ENCODE measurements at regions not wholly inside any gene's neighbourhood (a gene's known extent, or its start where the extent isn't known, plus 50 kb on each side); places are given as distances from the start of the nearest gene placed in this dataset.

DNA sequence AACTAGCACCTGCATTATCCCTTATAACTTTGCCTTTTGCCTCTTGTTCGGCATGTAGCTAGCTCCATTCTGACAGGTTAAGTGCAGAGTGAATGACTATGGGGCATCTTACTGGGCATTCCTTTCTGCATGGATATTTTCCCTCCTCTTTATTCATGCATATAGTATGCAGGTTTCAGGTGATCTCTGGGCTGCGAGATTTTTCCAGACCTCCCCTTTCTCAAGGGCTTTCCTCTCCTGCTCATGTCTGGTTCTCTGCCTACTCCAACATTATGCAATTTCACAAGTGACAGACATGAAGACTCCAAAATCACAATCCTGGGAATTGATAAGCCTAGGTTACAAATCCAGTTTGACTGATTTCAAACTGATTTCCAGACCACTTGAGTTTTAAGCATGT lies 503.8 kb downstream of the NXPH1 start:
- no peak for DNase-seq
- Histone ChIP-seq H3K23ac (ENCODE audit: low read length) (no peak overlapping the region), H3K27ac (ENCODE audit: low read depth, low read length) (no peak overlapping the region)

GRCh38 chr7:8938044-8938805 lies 504.8 kb downstream of the NXPH1 start:
- no peak overlapping the region for H2BK5ac ChIP-seq (ENCODE audit: low read length)

More for the DNA sequence above, 503.8 kb downstream of the NXPH1 start:
- Histone ChIP-seq H2BK5ac (ENCODE audit: low read length) (no peak overlapping the region), H3K4me1 (ENCODE audit: control insufficient read depth, low read depth, low read length) (no peaks in the 10 kb centered on the region), H3K9ac (ENCODE audit: low read length) (no peak overlapping the region), H3K36me3 (ENCODE audit: control insufficient read depth, insufficient read depth, low read length) (no peaks in the 10 kb centered on the region), H3K27me3 (ENCODE audit: insufficient read depth, low read length, poor library complexity) (no peaks in the 10 kb centered on the region), H2BK120ac (ENCODE audit: low read depth, low read length) (no peak overlapping the region), H3K79me1 (ENCODE audit: low read length) (no peaks in the 10 kb centered on the region), H4K5ac (ENCODE audit: low read length) (no peak overlapping the region), H3K4me2 (ENCODE audit: low read length) (no peak overlapping the region), H3K4me3 (ENCODE audit: low read length) (no peak overlapping the region), H4K8ac (ENCODE audit: low read depth, low read length) (no peak overlapping the region), H2AK5ac (ENCODE audit: low read length) (no peak overlapping the region), H3K4ac (ENCODE audit: low read depth, low read length) (no peak overlapping the region), H3K79me2 (ENCODE audit: control insufficient read depth, insufficient read depth, low read length) (no peaks in the 10 kb centered on the region), H3K56ac (ENCODE audit: low read length) (no peak overlapping the region), H3K18ac (ENCODE audit: low read length) (no peak overlapping the region), H2BK15ac (replicated peaks; ENCODE audit: low read depth) (no peak overlapping the region)
- WGBS (ENCODE audit: extremely low coverage, insufficient coverage, low lambda C conversion rate) = no CpG with 5 or more reads among the region's 2 CpGs

DNA sequence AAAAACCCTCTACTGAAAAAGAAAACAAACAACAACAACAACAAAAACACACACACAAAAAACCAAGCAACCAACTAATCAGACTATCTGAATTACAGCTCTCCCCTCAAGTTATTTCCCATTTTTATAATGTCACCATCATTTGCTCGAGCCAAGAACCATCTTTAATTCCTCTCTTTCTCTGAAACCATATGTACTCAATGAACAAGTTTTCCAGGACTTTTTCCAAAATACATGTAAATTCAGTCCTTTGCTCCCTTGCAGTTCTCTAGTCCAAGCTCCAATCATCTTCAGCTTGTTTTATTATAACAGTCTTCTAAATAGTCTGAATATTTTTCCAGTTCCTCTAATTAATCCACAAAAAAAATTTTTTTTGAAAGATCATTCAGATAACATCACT lies 506.0 kb downstream of the NXPH1 start:
- no peaks in the 10 kb centered on the region for H3K79me2 ChIP-seq (ENCODE audit: control insufficient read depth, insufficient read depth, low read length)
- H4K8ac ChIP-seq (ENCODE audit: low read depth, low read length) = no peak overlapping the region
- no peak overlapping the region for H2BK5ac ChIP-seq (ENCODE audit: low read length)
- no peak overlapping the region for H3K4me3 ChIP-seq (ENCODE audit: low read length)
- H2AK5ac ChIP-seq (ENCODE audit: low read length) = no peak overlapping the region
- no peak for DNase-seq
- no peak overlapping the region for H3K56ac ChIP-seq (ENCODE audit: low read length)
- H3K79me1 ChIP-seq (ENCODE audit: low read length) = no peaks in the 10 kb centered on the region
- H3K4me1 ChIP-seq (ENCODE audit: control insufficient read depth, low read depth, low read length) = no peaks in the 10 kb centered on the region
- no peak overlapping the region for H2BK15ac ChIP-seq (replicated peaks; ENCODE audit: low read depth)
- no peak overlapping the region for H4K5ac ChIP-seq (ENCODE audit: low read length)
- H2BK120ac ChIP-seq (ENCODE audit: low read depth, low read length) = no peak overlapping the region
- H3K23ac ChIP-seq (ENCODE audit: low read length) = no peak overlapping the region
- no peak overlapping the region for H3K27ac ChIP-seq (ENCODE audit: low read depth, low read length)
- no peaks in the 10 kb centered on the region for H3K27me3 ChIP-seq (ENCODE audit: insufficient read depth, low read length, poor library complexity)
- no peak overlapping the region for H3K9ac ChIP-seq (ENCODE audit: low read length)
- H3K4ac ChIP-seq (ENCODE audit: low read depth, low read length) = no peak overlapping the region
- H3K4me2 ChIP-seq (ENCODE audit: low read length) = no peak overlapping the region
- no peak overlapping the region for H3K18ac ChIP-seq (ENCODE audit: low read length)
- whole genome bisulfite sequencing (ENCODE audit: extremely low coverage, insufficient coverage, low lambda C conversion rate) = no CpG with 5 or more reads among the region's 1 CpG
- no peaks in the 10 kb centered on the region for H3K36me3 ChIP-seq (ENCODE audit: control insufficient read depth, insufficient read depth, low read length)

More at GRCh38 chr7:8938044-8938805, 504.8 kb downstream of the NXPH1 start:
- Histone ChIP-seq H3K56ac (ENCODE audit: low read length) (no peak overlapping the region), H3K79me2 (ENCODE audit: control insufficient read depth, insufficient read depth, low read length) (no peaks in the 10 kb centered on the region), H3K4me1 (ENCODE audit: control insufficient read depth, low read depth, low read length) (no peaks in the 10 kb centered on the region), H3K18ac (ENCODE audit: low read length) (no peak overlapping the region), H4K5ac (ENCODE audit: low read length) (no peak overlapping the region), H3K79me1 (ENCODE audit: low read length) (no peaks in the 10 kb centered on the region), H2BK15ac (replicated peaks; ENCODE audit: low read depth) (no peak overlapping the region), H3K36me3 (ENCODE audit: control insufficient read depth, insufficient read depth, low read length) (no peaks in the 10 kb centered on the region), H3K4me3 (ENCODE audit: low read length) (no peak overlapping the region), H3K23ac (ENCODE audit: low read length) (no peak overlapping the region), H3K27ac (ENCODE audit: low read depth, low read length) (no peak overlapping the region), H2AK5ac (ENCODE audit: low read length) (no peak overlapping the region), H4K8ac (ENCODE audit: low read depth, low read length) (no peak overlapping the region), H3K4ac (ENCODE audit: low read depth, low read length) (no peak overlapping the region), H3K27me3 (ENCODE audit: insufficient read depth, low read length, poor library complexity) (no peaks in the 10 kb centered on the region), H3K9ac (ENCODE audit: low read length) (no peak overlapping the region), H3K4me2 (ENCODE audit: low read length) (no peak overlapping the region), H2BK120ac (ENCODE audit: low read depth, low read length) (no peak overlapping the region)
- WGBS (ENCODE audit: extremely low coverage, insufficient coverage, low lambda C conversion rate) = no CpG with 5 or more reads among the region's 9 CpGs
- DNase-seq = no peak

- Histone ChIP-seq H3K23ac (ENCODE audit: low read length) (no peak overlapping the region), H4K8ac (ENCODE audit: low read depth, low read length) (no peak overlapping the region), H3K18ac (ENCODE audit: low read length) (no peak overlapping the region), H2BK120ac (ENCODE audit: low read depth, low read length) (no peak overlapping the region), H3K4me2 (ENCODE audit: low read length) (no peak overlapping the region), H4K5ac (ENCODE audit: low read length) (no peak overlapping the region), H2BK5ac (ENCODE audit: low read length) (no peak overlapping the region), H3K56ac (ENCODE audit: low read length) (no peak overlapping the region), H3K79me2 (ENCODE audit: control insufficient read depth, insufficient read depth, low read length) (no peaks in the 10 kb centered on the region), H3K79me1 (ENCODE audit: low read length) (no peaks in the 10 kb centered on the region), H3K27ac (ENCODE audit: low read depth, low read length) (no peak overlapping the region), H3K4ac (ENCODE audit: low read depth, low read length) (no peak overlapping the region), H2AK5ac (ENCODE audit: low read length) (no peak overlapping the region), H3K9ac (ENCODE audit: low read length) (no peak overlapping the region), H3K4me1 (ENCODE audit: control insufficient read depth, low read depth, low read length) (no peaks in the 10 kb centered on the region), H3K27me3 (ENCODE audit: insufficient read depth, low read length, poor library complexity) (no peaks in the 10 kb centered on the region), H2BK15ac (replicated peaks; ENCODE audit: low read depth) (no peak overlapping the region), H3K4me3 (ENCODE audit: low read length) (no peak overlapping the region), H3K36me3 (ENCODE audit: control insufficient read depth, insufficient read depth, low read length) (no peaks in the 10 kb centered on the region)
- no peak for DNase-seq
- WGBS (ENCODE audit: extremely low coverage, insufficient coverage, low lambda C conversion rate) = no CpG with 5 or more reads among the region's 2 CpGs
These were observed 530.3 kb downstream of the NXPH1 start for GRCh38 chr7:8963722-8964121.

DNA sequence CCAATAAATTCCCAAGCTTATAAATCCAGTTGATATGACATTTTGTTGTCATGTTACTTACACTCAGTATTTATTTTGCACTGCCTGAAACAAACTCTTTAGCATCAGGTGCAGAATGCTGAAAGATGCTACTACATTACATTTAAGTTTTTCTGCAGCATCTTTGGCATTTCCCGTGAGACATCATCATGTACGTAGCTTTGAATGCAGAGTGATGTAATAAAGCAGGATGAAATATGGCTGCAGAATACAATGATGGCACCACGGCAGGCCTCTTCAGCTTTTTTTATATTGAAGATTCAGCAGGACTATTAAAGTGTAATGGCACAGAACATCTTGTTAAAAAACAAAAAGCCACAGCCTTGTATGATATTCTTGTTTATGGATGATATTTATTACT lies 531.8 kb downstream of the NXPH1 start:
- no peak overlapping the region for H3K27ac ChIP-seq (ENCODE audit: low read depth, low read length)
- H3K23ac ChIP-seq (ENCODE audit: low read length) = no peak overlapping the region
- H3K79me2 ChIP-seq (ENCODE audit: control insufficient read depth, insufficient read depth, low read length) = no peaks in the 10 kb centered on the region
- no peak overlapping the region for H3K18ac ChIP-seq (ENCODE audit: low read length)
- H2BK120ac ChIP-seq (ENCODE audit: low read depth, low read length) = no peak overlapping the region
- H3K27me3 ChIP-seq (ENCODE audit: insufficient read depth, low read length, poor library complexity) = no peaks in the 10 kb centered on the region
- H4K5ac ChIP-seq (ENCODE audit: low read length) = no peak overlapping the region
- WGBS (ENCODE audit: extremely low coverage, insufficient coverage, low lambda C conversion rate) = no CpG with 5 or more reads among the region's 3 CpGs
- H3K36me3 ChIP-seq (ENCODE audit: control insufficient read depth, insufficient read depth, low read length) = no peaks in the 10 kb centered on the region
- no peaks in the 10 kb centered on the region for H3K79me1 ChIP-seq (ENCODE audit: low read length)
- H4K8ac ChIP-seq (ENCODE audit: low read depth, low read length) = no peak overlapping the region
- no peak overlapping the region for H3K56ac ChIP-seq (ENCODE audit: low read length)
- no peak for DNase-seq
- H3K9ac ChIP-seq (ENCODE audit: low read length) = no peak overlapping the region
- no peak overlapping the region for H2AK5ac ChIP-seq (ENCODE audit: low read length)
- no peaks in the 10 kb centered on the region for H3K4me1 ChIP-seq (ENCODE audit: control insufficient read depth, low read depth, low read length)
- H3K4me3 ChIP-seq (ENCODE audit: low read length) = no peak overlapping the region
- H2BK5ac ChIP-seq (ENCODE audit: low read length) = no peak overlapping the region
- H3K4me2 ChIP-seq (ENCODE audit: low read length) = no peak overlapping the region
- H2BK15ac ChIP-seq (replicated peaks; ENCODE audit: low read depth) = no peak overlapping the region
- H3K4ac ChIP-seq (ENCODE audit: low read depth, low read length) = no peak overlapping the region

- no peaks in the 10 kb centered on the region for H3K79me2 ChIP-seq (ENCODE audit: control insufficient read depth, insufficient read depth, low read length)
- H3K79me1 ChIP-seq (ENCODE audit: low read length) = no peaks in the 10 kb centered on the region
- H3K56ac ChIP-seq (ENCODE audit: low read length) = no peak overlapping the region
- H4K8ac ChIP-seq (ENCODE audit: low read depth, low read length) = no peak overlapping the region
- no peaks in the 10 kb centered on the region for H3K36me3 ChIP-seq (ENCODE audit: control insufficient read depth, insufficient read depth, low read length)
- H3K27me3 ChIP-seq (ENCODE audit: insufficient read depth, low read length, poor library complexity) = no peaks in the 10 kb centered on the region
- H4K5ac ChIP-seq (ENCODE audit: low read length) = no peak overlapping the region
- WGBS (ENCODE audit: extremely low coverage, insufficient coverage, low lambda C conversion rate) = no CpG with 5 or more reads among the region's 3 CpGs
- no peak overlapping the region for H2BK15ac ChIP-seq (replicated peaks; ENCODE audit: low read depth)
- no peak overlapping the region for H3K9ac ChIP-seq (ENCODE audit: low read length)
- H3K4ac ChIP-seq (ENCODE audit: low read depth, low read length) = no peak overlapping the region
- no peak overlapping the region for H3K4me2 ChIP-seq (ENCODE audit: low read length)
- H3K4me1 ChIP-seq (ENCODE audit: control insufficient read depth, low read depth, low read length) = no peaks in the 10 kb centered on the region
- no peak overlapping the region for H3K23ac ChIP-seq (ENCODE audit: low read length)
- H3K18ac ChIP-seq (ENCODE audit: low read length) = no peak overlapping the region
- no peak overlapping the region for H2BK5ac ChIP-seq (ENCODE audit: low read length)
- no peak overlapping the region for H3K4me3 ChIP-seq (ENCODE audit: low read length)
- DNase-seq = peak; percentile 65
- H3K27ac ChIP-seq (ENCODE audit: low read depth, low read length) = no peak overlapping the region
- H2AK5ac ChIP-seq (ENCODE audit: low read length) = no peak overlapping the region
- H2BK120ac ChIP-seq (ENCODE audit: low read depth, low read length) = no peak overlapping the region
These were observed 540.2 kb downstream of the NXPH1 start for GRCh38 chr7:8973601-8974000.
